ENCODE measurements at regions not wholly inside any gene's neighbourhood (a gene's known extent, or its start where the extent isn't known, plus 50 kb on each side); places are given as distances from the start of the nearest gene placed in this dataset.

- DNase-seq, result no peak
Observed at GRCh38 chr4:116870686-116871085, 214.7 kb downstream of the TRAM1L1 start.

- no peak for DNase-seq
Observed at GRCh38 chr4:116866106-116866505, 219.3 kb downstream of the TRAM1L1 start.

- DNase-seq, result no peak
Observed at GRCh38 chr4:116862592-116862991, 222.8 kb downstream of the TRAM1L1 start.

- DNase-seq, result no peak
Observed at GRCh38 chr4:116860891-116861290, 224.5 kb downstream of the TRAM1L1 start.

GRCh38 chr4:116849620-116850019 lies 235.8 kb downstream of the TRAM1L1 start:
- DNase-seq, result no peak

- no peak for DNase-seq
Observed at GRCh38 chr4:116847616-116848015, 237.8 kb downstream of the TRAM1L1 start.

- no peak for DNase-seq
Observed at GRCh38 chr4:116839826-116840225, 245.6 kb downstream of the TRAM1L1 start.

- no peak for DNase-seq
Observed at GRCh38 chr4:116838609-116839008, 246.8 kb downstream of the TRAM1L1 start.

GRCh38 chr4:116829187-116829586 lies 256.2 kb downstream of the TRAM1L1 start:
- DNase-seq, result no peak

- no peak for DNase-seq
Observed at GRCh38 chr4:116824172-116824571, 261.2 kb downstream of the TRAM1L1 start.

- no peak for DNase-seq
Observed at GRCh38 chr4:116811730-116812129, 273.6 kb downstream of the TRAM1L1 start.

GRCh38 chr4:116796022-116796421 lies 289.4 kb downstream of the TRAM1L1 start:
- no peak for DNase-seq

GRCh38 chr4:116788723-116789122 lies 296.7 kb downstream of the TRAM1L1 start:
- no peak for DNase-seq

- DNase-seq, result no peak
Observed at GRCh38 chr4:116755051-116755450, 330.3 kb downstream of the TRAM1L1 start.

GRCh38 chr4:116752027-116752426 lies 333.3 kb downstream of the TRAM1L1 start:
- no peak for DNase-seq

- DNase-seq, result no peak
Observed at GRCh38 chr4:116736756-116737155, 348.6 kb downstream of the TRAM1L1 start.

GRCh38 chr4:116734178-116734577 lies 351.2 kb downstream of the TRAM1L1 start:
- no peak for DNase-seq

- DNase-seq, result no peak
Observed at GRCh38 chr4:116733370-116733769, 352.0 kb downstream of the TRAM1L1 start.

- no peak for DNase-seq
Observed at GRCh38 chr4:116726523-116726922, 358.9 kb downstream of the TRAM1L1 start.

GRCh38 chr4:116724249-116724648 lies 361.1 kb downstream of the TRAM1L1 start:
- DNase-seq, result no peak

- no peak for DNase-seq
Observed at GRCh38 chr4:116705466-116705865, 379.9 kb downstream of the TRAM1L1 start.

GRCh38 chr4:116702949-116703348 lies 382.4 kb downstream of the TRAM1L1 start:
- no peak for DNase-seq

- DNase-seq, result no peak
Observed at GRCh38 chr4:116688536-116688935, 396.8 kb downstream of the TRAM1L1 start.

GRCh38 chr4:116668190-116668589 lies 417.2 kb downstream of the TRAM1L1 start:
- DNase-seq, result no peak

- DNase-seq, result no peak
Observed at GRCh38 chr4:116665716-116666115, 419.7 kb downstream of the TRAM1L1 start.

GRCh38 chr4:116664198-116664597 lies 421.2 kb downstream of the TRAM1L1 start:
- DNase-seq, result no peak

All from GF-D8 (cell line).